Liver (tissue), 8 donors: ENCODE measurements at regions not wholly inside any gene's neighbourhood (a gene's known extent, or its start where the extent isn't known, plus 50 kb on each side); places are given as distances from the start of the nearest gene placed in this dataset.

Source experiments
- DNase-seq: peaks from one replicate; pipeline ENCODE4 v3.0.0-alpha.2; 2017; ENCODE audit warnings: low spot score
- H3K27ac ChIP-seq, 2 donors: one replicate each; pipeline ENCODE4 v1.7.0; 2013; ENCODE audit warnings: inconsistent platforms in 2 of 2, low read length in 2 of 2, control low read depth in 1 of 2, low read depth in 1 of 2, mild to moderate bottlenecking in 1 of 2
- H3K27me3 ChIP-seq, 4 donors: one replicate each; pipeline versions ENCODE4 v1.6.1 to v1.7.0; 2013; ENCODE audit warnings: low read length in 3 of 4, inconsistent platforms in 1 of 4, mild to moderate bottlenecking in 1 of 4, moderate library complexity in 1 of 4; ENCODE audit not compliant: control insufficient read depth in 4 of 4, insufficient read depth in 4 of 4
- H3K36me3 ChIP-seq, 4 donors: one replicate each; pipeline versions ENCODE4 v1.6.1 to v1.7.0; 2013; ENCODE audit warnings: low read length in 3 of 4, mild to moderate bottlenecking in 3 of 4, low read depth in 1 of 4, moderate library complexity in 1 of 4; ENCODE audit not compliant: control insufficient read depth in 4 of 4, insufficient read depth in 3 of 4
- H3K4me1 ChIP-seq, 4 donors: one replicate each; pipeline versions ENCODE4 v1.6.1 to v1.7.0; 2013; ENCODE audit warnings: low read length in 3 of 4, mild to moderate bottlenecking in 3 of 4, moderate library complexity in 1 of 4; ENCODE audit not compliant: control insufficient read depth in 4 of 4, insufficient read depth in 4 of 4
- H3K4me3 ChIP-seq, 3 donors: one replicate each; pipeline versions ENCODE4 v1.6.1 to v1.7.0; 2013; ENCODE audit warnings: low read length in 3 of 3, control low read depth in 1 of 3, low read depth in 1 of 3, mild to moderate bottlenecking in 1 of 3
- H3K9ac ChIP-seq, 2 donors: one replicate each; pipeline ENCODE4 v1.7.0; 2013; ENCODE audit warnings: low read length in 2 of 2, mild to moderate bottlenecking in 2 of 2, moderate library complexity in 2 of 2, control low read depth in 1 of 2, low read depth in 1 of 2
- H3K9me3 ChIP-seq, 4 donors: one replicate each; pipeline versions ENCODE4 v1.6.1 to v1.7.0; 2013; ENCODE audit warnings: low read length in 3 of 4; ENCODE audit not compliant: control insufficient read depth in 4 of 4
- CTCF ChIP-seq: fragments of 150-350 bp; IDR thresholded peaks from 2 replicates; pipeline ENCODE4 v1.5.1; 2017; ENCODE audit warnings: improper control_type of control experiment, low read depth, low read length; ENCODE audit not compliant: missing input control
- EGR1 ChIP-seq, 2 donors: IDR thresholded peaks; 2 replicates each; pipeline ENCODE4 v1.6.1; 2016 to 2018; ENCODE audit warnings: antibody characterized with exemption in 2 of 2, low read depth in 2 of 2
- FOXA1 ChIP-seq: IDR thresholded peaks from 2 replicates; pipeline ENCODE4 v1.6.1; 2016; ENCODE audit warnings: antibody characterized with exemption
- HNF4G ChIP-seq: IDR thresholded peaks from 2 replicates; pipeline ENCODE4 v1.6.1; 2016; ENCODE audit warnings: antibody characterized with exemption
- RAD21 ChIP-seq, 2 donors: IDR thresholded peaks; 2 replicates each; pipeline ENCODE4 v1.6.1; 2016; ENCODE audit warnings: antibody characterized with exemption in 2 of 2, mild to moderate bottlenecking in 2 of 2
- REST ChIP-seq: IDR thresholded peaks from 2 replicates; pipeline ENCODE4 v1.6.1; 2016; ENCODE audit warnings: antibody characterized with exemption, mild to moderate bottlenecking
- RXRA ChIP-seq, 2 donors: IDR thresholded peaks; 2 replicates each; pipeline ENCODE4 v1.6.1; 2017 to 2018; ENCODE audit warnings: antibody characterized with exemption in 2 of 2, mild to moderate bottlenecking in 1 of 2
- SP1 ChIP-seq: IDR thresholded peaks from 2 replicates; pipeline ENCODE4 v1.6.1; 2018; ENCODE audit warnings: antibody characterized with exemption, mild to moderate bottlenecking
- YY1 ChIP-seq: IDR thresholded peaks from 2 replicates; pipeline ENCODE4 v1.6.1; 2016; ENCODE audit warnings: antibody characterized with exemption, mild to moderate bottlenecking
- WGBS: extraction: QIAGEN DNeasy Blood & Tissue Kit; methylation state at CpG from one replicate; pipeline ENCODE4 v1.1.7; 2013; 5-methylcytosine and 5-hydroxymethylcytosine counted together
- TF ChIP-seq, protein P1 (sequence below): IDR thresholded peaks from 2 replicates; pipeline ENCODE4 v1.6.1; 2016; ENCODE audit warnings: antibody characterized with exemption
- donor health status: healthy.
- donor health status: healthy.
- donor health status: healthy.
- donor health status: healthy.
- donor health status: healthy.

DNA sequence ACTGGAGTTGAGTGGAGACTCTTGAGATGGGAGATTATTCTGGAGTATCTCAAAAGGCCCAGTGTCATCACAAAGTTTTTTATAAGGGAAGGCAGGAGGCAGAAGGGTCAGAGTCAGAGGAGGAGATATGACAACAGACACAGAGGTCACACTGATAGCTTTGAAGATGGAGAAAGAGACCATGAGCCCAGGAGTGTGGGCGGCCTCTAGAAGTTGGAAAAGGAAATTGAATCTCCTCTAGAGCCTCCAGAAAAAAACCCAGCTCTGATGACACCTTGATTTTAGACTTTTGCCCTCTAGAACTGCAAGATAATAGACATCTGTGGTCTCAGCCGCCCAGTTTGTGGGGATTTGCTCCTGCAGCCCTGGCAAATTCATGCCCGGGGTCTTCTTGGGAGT, 64.8 kb upstream of the SPTLC1 start:
- WGBS: 96% methylated on average over 3 of the region's 3 CpGs
- TF ChIP-seq, protein P1, sequence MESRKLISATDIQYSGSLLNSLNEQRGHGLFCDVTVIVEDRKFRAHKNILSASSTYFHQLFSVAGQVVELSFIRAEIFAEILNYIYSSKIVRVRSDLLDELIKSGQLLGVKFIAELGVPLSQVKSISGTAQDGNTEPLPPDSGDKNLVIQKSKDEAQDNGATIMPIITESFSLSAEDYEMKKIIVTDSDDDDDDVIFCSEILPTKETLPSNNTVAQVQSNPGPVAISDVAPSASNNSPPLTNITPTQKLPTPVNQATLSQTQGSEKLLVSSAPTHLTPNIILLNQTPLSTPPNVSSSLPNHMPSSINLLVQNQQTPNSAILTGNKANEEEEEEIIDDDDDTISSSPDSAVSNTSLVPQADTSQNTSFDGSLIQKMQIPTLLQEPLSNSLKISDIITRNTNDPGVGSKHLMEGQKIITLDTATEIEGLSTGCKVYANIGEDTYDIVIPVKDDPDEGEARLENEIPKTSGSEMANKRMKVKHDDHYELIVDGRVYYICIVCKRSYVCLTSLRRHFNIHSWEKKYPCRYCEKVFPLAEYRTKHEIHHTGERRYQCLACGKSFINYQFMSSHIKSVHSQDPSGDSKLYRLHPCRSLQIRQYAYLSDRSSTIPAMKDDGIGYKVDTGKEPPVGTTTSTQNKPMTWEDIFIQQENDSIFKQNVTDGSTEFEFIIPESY: no peak
- TF ChIP-seq HNF4G (no peak), CTCF (no peak), RXRA (IDR thresholded peaks at IDR 0.05) (no peak), FOXA1 (no peak), SP1 (no peak), RAD21 (IDR thresholded peaks at IDR 0.05) (no peak), YY1 (no peak), EGR1 (IDR thresholded peaks at IDR 0.05; ENCODE audit: low read depth in 2 of 2) (no peak), REST (no peak)
- no peaks in the 10 kb centered on the region for H3K4me1 ChIP-seq
- H3K36me3 ChIP-seq: no peaks in the 10 kb centered on the region
- no peak overlapping the region for H3K27ac ChIP-seq
- peaks cover 0 to 5% (median 2%) of the 10 kb centered on the region in 4 donors for H3K9me3 ChIP-seq
- H3K4me3 ChIP-seq: no peak overlapping the region
- no peak for DNase-seq
- H3K27me3 ChIP-seq: no peaks in the 10 kb centered on the region
- H3K9ac ChIP-seq: no peak overlapping the region

DNA sequence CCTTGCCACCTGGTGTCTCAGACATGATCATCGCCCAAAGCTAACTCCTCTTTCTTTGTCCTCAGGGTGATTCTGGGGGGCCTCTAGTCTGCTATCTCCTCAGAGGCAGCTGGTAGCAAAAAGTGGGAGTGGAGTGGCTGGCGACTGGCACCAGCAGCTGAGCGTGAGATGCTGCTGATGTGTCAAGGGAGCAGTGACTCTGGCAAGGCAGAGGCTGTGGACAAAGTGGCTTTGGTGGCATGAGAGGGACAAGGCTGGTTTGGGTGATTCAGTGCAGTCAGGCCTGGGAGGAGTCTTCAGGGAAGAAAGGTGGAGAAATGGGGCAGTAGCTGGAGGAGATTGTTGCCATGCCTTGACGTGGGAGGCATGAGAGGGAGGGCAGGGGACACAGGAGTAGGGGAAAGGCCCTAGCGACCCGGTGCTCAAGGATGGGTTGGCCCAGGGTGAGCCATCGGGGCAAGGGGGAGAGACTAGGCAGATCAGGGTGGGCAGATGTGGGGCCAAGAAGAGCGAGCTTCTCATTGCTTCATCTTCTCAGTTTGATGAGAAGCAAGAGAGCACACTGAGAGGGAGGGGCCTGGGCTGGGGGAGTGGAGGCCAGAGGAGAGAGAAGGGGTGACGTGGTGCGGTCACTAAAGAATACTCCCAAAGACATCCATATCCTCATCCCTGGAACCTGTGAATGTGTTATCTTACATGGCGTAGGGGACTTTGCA, 64.2 kb upstream of the SPTLC1 start:
- TF ChIP-seq SP1: no peak
- Histone ChIP-seq H3K27me3 (no peaks in the 10 kb centered on the region), H3K9ac (no peak overlapping the region), H3K4me1 (no peaks in the 10 kb centered on the region), H3K36me3 (no peaks in the 10 kb centered on the region), H3K9me3 (peaks cover 0 to 5% (median 2%) of the 10 kb centered on the region in 4 donors), H3K4me3 (no peak overlapping the region), H3K27ac (no peak overlapping the region)
- no peak for DNase-seq
- 93% methylated on average over 11 of the region's 11 CpGs for WGBS
